ENCODE measurements at regions not wholly inside any gene's neighbourhood (a gene's known extent, or its start where the extent isn't known, plus 50 kb on each side); places are given as distances from the start of the nearest gene placed in this dataset.

DNA sequence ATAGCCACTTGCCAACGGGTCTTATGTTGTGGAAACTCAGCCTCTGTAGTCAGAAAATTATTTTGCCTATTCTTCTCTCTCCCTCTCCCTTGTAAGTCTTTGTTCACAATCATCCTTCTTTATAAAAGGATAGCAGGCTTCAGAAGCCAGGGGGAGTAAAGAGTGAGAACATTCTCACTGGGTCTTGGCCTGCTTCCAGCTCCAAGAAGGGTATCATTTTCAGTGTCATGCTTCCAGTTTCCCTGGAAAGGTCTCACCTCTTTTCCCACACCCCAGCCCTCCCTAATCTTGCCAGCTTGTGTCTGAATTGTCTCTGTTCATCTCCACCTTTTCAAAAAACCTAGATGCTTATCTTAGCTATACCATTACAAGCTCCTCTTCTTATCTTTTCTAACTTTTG is 346.2 kb upstream of the LRRC7 start:
- no peak for DNase-seq (ENCODE audit: low spot score in 2 of 2)

DNA sequence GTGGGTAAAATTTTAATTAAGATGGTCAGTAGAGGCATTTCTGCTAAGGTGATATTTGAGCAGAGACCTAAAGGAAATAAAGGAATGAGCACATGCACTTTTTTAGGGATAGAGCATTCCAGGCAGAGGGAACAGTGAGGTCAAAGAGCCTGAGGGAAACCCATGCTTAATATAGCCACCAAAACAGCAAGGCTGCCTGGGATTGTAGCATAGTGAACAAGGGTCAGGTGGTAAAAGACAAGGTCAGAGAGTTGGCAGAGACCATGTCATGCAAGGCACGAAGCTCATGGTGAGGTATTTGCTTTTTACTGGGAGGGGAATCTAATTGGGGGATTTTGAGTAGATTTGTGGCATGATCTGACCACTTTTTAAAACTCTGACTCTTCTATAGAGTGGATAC is 344.6 kb upstream of the LRRC7 start:
- no peak for DNase-seq (ENCODE audit: low spot score in 2 of 2)
- TF ChIP-seq POLR2AphosphoS5 (IDR thresholded peaks at IDR 0.05) (no peak), POLR2A (IDR thresholded peaks at IDR 0.05) (no peak)
- TF ChIP-seq, protein P1, sequence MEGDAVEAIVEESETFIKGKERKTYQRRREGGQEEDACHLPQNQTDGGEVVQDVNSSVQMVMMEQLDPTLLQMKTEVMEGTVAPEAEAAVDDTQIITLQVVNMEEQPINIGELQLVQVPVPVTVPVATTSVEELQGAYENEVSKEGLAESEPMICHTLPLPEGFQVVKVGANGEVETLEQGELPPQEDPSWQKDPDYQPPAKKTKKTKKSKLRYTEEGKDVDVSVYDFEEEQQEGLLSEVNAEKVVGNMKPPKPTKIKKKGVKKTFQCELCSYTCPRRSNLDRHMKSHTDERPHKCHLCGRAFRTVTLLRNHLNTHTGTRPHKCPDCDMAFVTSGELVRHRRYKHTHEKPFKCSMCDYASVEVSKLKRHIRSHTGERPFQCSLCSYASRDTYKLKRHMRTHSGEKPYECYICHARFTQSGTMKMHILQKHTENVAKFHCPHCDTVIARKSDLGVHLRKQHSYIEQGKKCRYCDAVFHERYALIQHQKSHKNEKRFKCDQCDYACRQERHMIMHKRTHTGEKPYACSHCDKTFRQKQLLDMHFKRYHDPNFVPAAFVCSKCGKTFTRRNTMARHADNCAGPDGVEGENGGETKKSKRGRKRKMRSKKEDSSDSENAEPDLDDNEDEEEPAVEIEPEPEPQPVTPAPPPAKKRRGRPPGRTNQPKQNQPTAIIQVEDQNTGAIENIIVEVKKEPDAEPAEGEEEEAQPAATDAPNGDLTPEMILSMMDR (IDR thresholded peaks at IDR 0.05): no peak
- no peaks in the 10 kb centered on the region for H3K9me3 ChIP-seq
- H3K27me3 ChIP-seq: no peaks in the 10 kb centered on the region
- no peaks in the 10 kb centered on the region for H3K4me1 ChIP-seq
- H3K36me3 ChIP-seq: no peaks in the 10 kb centered on the region
- no peak overlapping the region for H3K27ac ChIP-seq
- intact Hi-C loops (cut with DNase I; ENCODE audit: low total_unique reads): no loop called here
- H3K4me3 ChIP-seq: no peak overlapping the region

More for the DNA sequence above, 346.2 kb upstream of the LRRC7 start:
- no peaks in the 10 kb centered on the region for H3K9me3 ChIP-seq
- H3K27ac ChIP-seq: no peak overlapping the region
- no peak for TF ChIP-seq POLR2A (IDR thresholded peaks at IDR 0.05)
- TF ChIP-seq, protein P1 (IDR thresholded peaks at IDR 0.05): no peak
- H3K36me3 ChIP-seq: no peaks in the 10 kb centered on the region
- no peak overlapping the region for H3K4me3 ChIP-seq
- intact Hi-C loops (cut with DNase I; ENCODE audit: low total_unique reads): no loop called here
- no peaks in the 10 kb centered on the region for H3K4me1 ChIP-seq
- H3K27me3 ChIP-seq: no peaks in the 10 kb centered on the region

DNA sequence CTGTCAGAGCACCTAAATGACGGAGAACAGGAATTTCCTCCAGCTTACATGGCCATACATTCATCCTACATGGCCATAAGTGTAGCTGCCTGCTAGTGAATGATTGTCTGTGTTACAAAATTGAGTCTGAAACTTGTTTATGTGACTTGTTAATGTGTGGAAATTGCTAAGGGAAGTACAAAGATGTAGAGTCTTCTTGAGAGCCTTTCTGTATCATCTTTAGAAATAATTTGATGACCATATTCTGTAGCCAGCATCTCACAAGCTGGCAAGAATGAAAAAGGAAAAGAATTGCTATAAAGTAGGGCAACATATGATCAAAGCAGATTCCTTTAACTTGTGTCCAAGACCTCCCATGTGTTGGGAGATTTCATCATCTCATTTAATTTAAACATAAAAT is 339.2 kb upstream of the LRRC7 start:
- DNase-seq (ENCODE audit: low spot score in 2 of 2): no peak
- H3K9me3 ChIP-seq: no peaks in the 10 kb centered on the region
- H3K27ac ChIP-seq: no peak overlapping the region
- H3K4me3 ChIP-seq: no peak overlapping the region
- intact Hi-C loops (cut with DNase I; ENCODE audit: low total_unique reads): no loop called here
- no peaks in the 10 kb centered on the region for H3K4me1 ChIP-seq
- TF ChIP-seq POLR2AphosphoS5 (IDR thresholded peaks at IDR 0.05) (no peak), POLR2A (IDR thresholded peaks at IDR 0.05) (no peak)
- TF ChIP-seq, protein P1 (IDR thresholded peaks at IDR 0.05): no peak
- H3K27me3 ChIP-seq: no peaks in the 10 kb centered on the region
- H3K36me3 ChIP-seq: no peaks in the 10 kb centered on the region

DNA sequence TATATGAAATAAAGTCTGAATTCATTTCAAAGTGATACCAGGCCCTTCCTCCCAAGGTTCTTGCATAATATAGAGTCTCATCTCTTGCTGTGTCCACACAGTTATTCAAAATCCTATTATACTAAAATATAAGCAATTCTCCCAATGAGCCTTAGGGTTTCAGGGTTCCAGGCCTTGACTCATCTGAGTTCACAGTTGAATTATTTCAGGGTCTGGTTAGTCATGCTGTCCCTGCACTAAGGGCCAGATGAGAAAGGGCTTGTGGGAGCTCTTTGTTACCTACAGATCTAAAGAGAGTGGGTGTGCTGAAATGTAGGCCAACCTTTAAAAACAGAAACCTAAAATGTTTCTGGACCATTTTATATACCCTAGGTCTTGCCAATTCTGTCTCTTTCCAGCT is 337.5 kb upstream of the LRRC7 start:
- H3K36me3 ChIP-seq: no peaks in the 10 kb centered on the region
- DNase-seq (ENCODE audit: low spot score in 2 of 2): no peak
- intact Hi-C loops (cut with DNase I; ENCODE audit: low total_unique reads): no loop called here
- H3K9me3 ChIP-seq: no peaks in the 10 kb centered on the region
- TF ChIP-seq POLR2A (IDR thresholded peaks at IDR 0.05): no peak
- TF ChIP-seq POLR2AphosphoS5 (IDR thresholded peaks at IDR 0.05): no peak
- TF ChIP-seq, protein P1 (IDR thresholded peaks at IDR 0.05): no peak
- H3K4me3 ChIP-seq: no peak overlapping the region
- H3K4me1 ChIP-seq: no peaks in the 10 kb centered on the region
- no peaks in the 10 kb centered on the region for H3K27me3 ChIP-seq
- H3K27ac ChIP-seq: no peak overlapping the region

DNA sequence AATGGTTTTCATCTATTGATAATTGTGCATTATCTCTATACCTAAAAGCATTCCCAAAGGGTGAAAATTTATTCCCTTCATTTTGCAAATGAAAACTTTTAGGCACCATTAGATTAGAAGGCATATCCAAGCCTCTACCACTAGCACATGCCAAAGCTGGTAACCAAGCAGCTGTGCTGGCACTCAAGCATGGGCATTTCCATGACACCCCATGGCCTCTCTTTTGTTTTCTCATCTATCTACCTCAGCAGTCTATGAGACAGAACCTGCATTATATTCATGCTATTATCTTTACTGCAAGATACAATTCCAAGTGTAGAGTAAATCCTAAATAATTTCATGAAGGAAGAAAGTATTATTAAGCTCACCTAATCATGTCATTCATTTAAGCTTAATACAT is 334.3 kb upstream of the LRRC7 start:
- intact Hi-C loops (cut with DNase I; ENCODE audit: low total_unique reads): no loop called here
- DNase-seq (ENCODE audit: low spot score in 2 of 2): no peak
- TF ChIP-seq POLR2A (IDR thresholded peaks at IDR 0.05): no peak
- TF ChIP-seq, protein P1 (IDR thresholded peaks at IDR 0.05): no peak
- no peak for TF ChIP-seq POLR2AphosphoS5 (IDR thresholded peaks at IDR 0.05)
- no peaks in the 10 kb centered on the region for H3K4me1 ChIP-seq
- H3K9me3 ChIP-seq: no peaks in the 10 kb centered on the region
- no peaks in the 10 kb centered on the region for H3K27me3 ChIP-seq
- no peaks in the 10 kb centered on the region for H3K36me3 ChIP-seq
- no peak overlapping the region for H3K27ac ChIP-seq
- H3K4me3 ChIP-seq: no peak overlapping the region

Measured in breast epithelium (tissue), 4 donors.